Trophoblast cell (in vitro differentiated cells and primary cell): ENCODE measurements at regions not wholly inside any gene's neighbourhood (a gene's known extent, or its start where the extent isn't known, plus 50 kb on each side); places are given as distances from the start of the nearest gene placed in this dataset.
A peak's percentile ranks its signal among the peaks of the same experiment; 100 is the strongest.

Source experiments
- DNase-seq, 2 donors: peaks; one replicate each; pipeline ENCODE4 v3.0.0-alpha.2; 2016
- H2AFZ ChIP-seq: 2 replicates; pipeline ENCODE4 v1.6.1; 2013; ENCODE audit warnings: low read length, moderate library complexity, mild to moderate bottlenecking; ENCODE audit not compliant: insufficient read depth, poor library complexity
- H2AK5ac ChIP-seq: 2 replicates; pipeline ENCODE4 v1.6.1; 2013; ENCODE audit warnings: mild to moderate bottlenecking, low read length
- H2BK120ac ChIP-seq: 2 replicates; pipeline ENCODE4 v1.6.1; 2013; ENCODE audit warnings: low read length, mild to moderate bottlenecking, moderate library complexity; ENCODE audit not compliant: insufficient read depth, poor library complexity
- H2BK12ac ChIP-seq: 2 replicates; pipeline ENCODE4 v1.6.1; 2013; ENCODE audit warnings: mild to moderate bottlenecking, low read length, moderate library complexity
- H2BK5ac ChIP-seq: 2 replicates; pipeline ENCODE4 v1.6.1; 2013; ENCODE audit warnings: low read length, low read depth, moderate library complexity, mild to moderate bottlenecking; ENCODE audit not compliant: poor library complexity
- H3K14ac ChIP-seq: 2 replicates; pipeline ENCODE4 v1.6.1; 2013; ENCODE audit warnings: mild to moderate bottlenecking, low read length
- H3K18ac ChIP-seq: 2 replicates; pipeline ENCODE4 v1.6.1; 2013; ENCODE audit warnings: mild to moderate bottlenecking, low read length
- H3K23ac ChIP-seq: 2 replicates; pipeline ENCODE4 v1.6.1; 2013; ENCODE audit warnings: low read length
- H3K27ac ChIP-seq: 2 replicates; pipeline ENCODE4 v1.5.1; 2013; ENCODE audit warnings: low read depth, mild to moderate bottlenecking, inconsistent platforms, low read length, moderate library complexity
- H3K27me3 ChIP-seq: 2 replicates; pipeline ENCODE4 v1.6.1; 2013; ENCODE audit warnings: inconsistent platforms, mild to moderate bottlenecking, low read length, moderate library complexity; ENCODE audit not compliant: insufficient read depth
- H3K36me3 ChIP-seq, 2 experiments: 1 replicate in 1 of 2; 2 replicates in 1 of 2; pipeline ENCODE4 v1.6.1; 2013; ENCODE audit warnings: low read length in 2 of 2, mild to moderate bottlenecking in 2 of 2, moderate library complexity in 1 of 2; ENCODE audit not compliant: insufficient read depth in 2 of 2, control insufficient read depth in 1 of 2
- H3K4ac ChIP-seq: 2 replicates; pipeline ENCODE4 v1.6.1; 2013; ENCODE audit warnings: low read depth, mild to moderate bottlenecking, low read length, moderate library complexity
- H3K4me1 ChIP-seq, 2 experiments: 1 replicate in 1 of 2; 2 replicates in 1 of 2; pipeline ENCODE4 v1.6.1; 2013; ENCODE audit warnings: low read length in 2 of 2, mild to moderate bottlenecking in 2 of 2, moderate library complexity in 1 of 2; ENCODE audit not compliant: insufficient read depth in 2 of 2, control insufficient read depth in 1 of 2
- H3K4me2 ChIP-seq: 2 replicates; pipeline ENCODE4 v1.6.1; 2013; ENCODE audit warnings: inconsistent platforms, mild to moderate bottlenecking, low read length, moderate library complexity
- H3K4me3 ChIP-seq: 2 replicates; pipeline ENCODE4 v1.5.1; 2013; ENCODE audit warnings: mild to moderate bottlenecking, low read depth, low read length, inconsistent platforms
- H3K79me1 ChIP-seq: one replicate; pipeline ENCODE4 v1.6.1; 2013; ENCODE audit warnings: low read length
- H3K79me2 ChIP-seq: 2 replicates; pipeline ENCODE4 v1.6.1; 2013; ENCODE audit warnings: low read length, mild to moderate bottlenecking; ENCODE audit not compliant: control insufficient read depth, insufficient read depth, poor library complexity
- H3K9ac ChIP-seq: 2 replicates; pipeline ENCODE4 v1.6.1; 2013; ENCODE audit warnings: mild to moderate bottlenecking, low read length
- H3K9me3 ChIP-seq: 2 replicates; pipeline ENCODE4 v1.6.1; 2013; ENCODE audit warnings: low read depth, mild to moderate bottlenecking, control low read depth, inconsistent platforms, low read length; ENCODE audit not compliant: insufficient read depth
- H4K12ac ChIP-seq: 2 replicates; pipeline ENCODE4 v1.6.1; 2013; ENCODE audit warnings: low read depth, mild to moderate bottlenecking, low read length, moderate library complexity
- H4K8ac ChIP-seq: 2 replicates; pipeline ENCODE4 v1.6.1; 2013; ENCODE audit warnings: low read depth, mild to moderate bottlenecking, low read length, moderate library complexity
- H4K91ac ChIP-seq: one replicate; pipeline ENCODE4 v1.6.1; 2013; ENCODE audit warnings: low read depth, mild to moderate bottlenecking, low read length, moderate library complexity
- WGBS: extraction: QIAGEN DNeasy Blood & Tissue Kit; methylation state at CpG from one replicate; pipeline ENCODE4 v1.1.7; 2013; ENCODE audit warnings: missing lambda C conversion rate; ENCODE audit not compliant: insufficient read length, insufficient coverage; ENCODE audit errors: extremely low coverage; 5-methylcytosine and 5-hydroxymethylcytosine counted together

DNA sequence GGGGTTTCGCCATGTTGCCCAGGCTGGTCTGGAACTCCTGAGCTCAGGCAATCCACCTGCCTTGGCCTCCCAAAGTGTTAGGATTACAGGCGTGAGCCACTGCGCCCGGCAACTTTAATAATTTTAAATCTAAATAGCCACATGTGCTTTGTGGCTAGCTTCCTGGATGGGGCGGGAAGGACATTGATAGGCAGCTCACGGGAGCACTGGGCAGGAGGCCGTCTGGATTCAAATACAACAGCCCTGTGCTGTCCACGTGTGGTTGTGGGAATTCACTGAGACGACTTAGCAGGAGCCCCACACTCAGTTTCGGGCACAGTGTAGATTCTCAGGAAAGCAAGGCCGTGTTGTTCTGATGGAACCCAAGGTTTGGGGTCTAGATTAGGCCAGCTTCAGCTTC lies 177.1 kb downstream of the ETS2 start:
- Histone ChIP-seq H3K4me2 (no peak overlapping the region), H3K4me3 (no peak overlapping the region), H2BK120ac (no peak overlapping the region), H3K79me1 (peaks cover 3% of the 10 kb centered on the region), H3K4me1 (peaks cover 11 to 21% of the 10 kb centered on the region in 2 experiments), H3K23ac (no peak overlapping the region), H3K18ac (no peak overlapping the region), H4K8ac (no peak overlapping the region), H4K91ac (peak overlapping the region; percentile 57), H3K79me2 (no peaks in the 10 kb centered on the region), H3K4ac (no peak overlapping the region), H2BK5ac (peak overlapping the region; percentile 15), H3K27me3 (no peaks in the 10 kb centered on the region), H3K36me3 (no peaks in the 10 kb centered on the region), H2BK12ac (peak overlapping the region; percentile 62), H3K9me3 (no peaks in the 10 kb centered on the region), H2AK5ac (peak overlapping the region; percentile 72), H2AFZ (no peak overlapping the region), H3K27ac (no peak overlapping the region), H3K9ac (no peak overlapping the region), H3K14ac (no peak overlapping the region), H4K12ac (no peak overlapping the region)
- WGBS: no CpG with 5 or more reads among the region's 11 CpGs
- no peak for DNase-seq

DNA sequence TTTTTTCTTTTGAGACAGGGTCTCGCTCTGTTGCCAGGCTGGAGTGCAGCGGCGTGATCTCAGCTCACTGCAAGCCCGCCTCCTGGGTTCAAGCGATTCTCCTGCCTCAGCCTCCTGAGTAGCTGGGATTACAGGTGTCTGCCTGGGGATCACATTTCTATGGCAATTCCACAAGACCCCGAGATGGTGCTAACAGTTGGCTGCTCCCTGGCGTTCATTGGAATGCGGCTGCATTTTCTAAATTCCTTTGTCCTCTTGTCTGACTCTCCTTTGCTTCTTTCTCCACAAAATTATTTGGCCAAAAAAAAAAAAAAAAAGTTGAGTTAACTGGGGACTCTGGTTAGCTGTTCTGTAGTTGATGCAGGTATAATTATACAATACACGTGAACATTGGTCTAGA lies 176.4 kb downstream of the ETS2 start:
- Histone ChIP-seq H3K79me1 (peaks cover 3% of the 10 kb centered on the region), H2AK5ac (no peak overlapping the region), H2BK12ac (no peak overlapping the region), H3K4ac (no peak overlapping the region), H3K18ac (no peak overlapping the region), H2BK5ac (no peak overlapping the region), H3K27ac (no peak overlapping the region), H2AFZ (no peak overlapping the region), H3K4me3 (no peak overlapping the region), H4K8ac (no peak overlapping the region), H3K23ac (no peak overlapping the region), H3K4me2 (no peak overlapping the region), H3K36me3 (no peaks in the 10 kb centered on the region), H3K79me2 (no peaks in the 10 kb centered on the region), H3K9ac (no peak overlapping the region), H3K14ac (no peak overlapping the region), H3K9me3 (no peaks in the 10 kb centered on the region), H3K4me1 (peaks cover 11 to 21% of the 10 kb centered on the region in 2 experiments), H4K12ac (no peak overlapping the region), H2BK120ac (no peak overlapping the region), H4K91ac (no peak overlapping the region), H3K27me3 (no peaks in the 10 kb centered on the region)
- no CpG with 5 or more reads among the region's 9 CpGs for WGBS
- DNase-seq: peak in 1 of 2 donors; percentile 40

DNA sequence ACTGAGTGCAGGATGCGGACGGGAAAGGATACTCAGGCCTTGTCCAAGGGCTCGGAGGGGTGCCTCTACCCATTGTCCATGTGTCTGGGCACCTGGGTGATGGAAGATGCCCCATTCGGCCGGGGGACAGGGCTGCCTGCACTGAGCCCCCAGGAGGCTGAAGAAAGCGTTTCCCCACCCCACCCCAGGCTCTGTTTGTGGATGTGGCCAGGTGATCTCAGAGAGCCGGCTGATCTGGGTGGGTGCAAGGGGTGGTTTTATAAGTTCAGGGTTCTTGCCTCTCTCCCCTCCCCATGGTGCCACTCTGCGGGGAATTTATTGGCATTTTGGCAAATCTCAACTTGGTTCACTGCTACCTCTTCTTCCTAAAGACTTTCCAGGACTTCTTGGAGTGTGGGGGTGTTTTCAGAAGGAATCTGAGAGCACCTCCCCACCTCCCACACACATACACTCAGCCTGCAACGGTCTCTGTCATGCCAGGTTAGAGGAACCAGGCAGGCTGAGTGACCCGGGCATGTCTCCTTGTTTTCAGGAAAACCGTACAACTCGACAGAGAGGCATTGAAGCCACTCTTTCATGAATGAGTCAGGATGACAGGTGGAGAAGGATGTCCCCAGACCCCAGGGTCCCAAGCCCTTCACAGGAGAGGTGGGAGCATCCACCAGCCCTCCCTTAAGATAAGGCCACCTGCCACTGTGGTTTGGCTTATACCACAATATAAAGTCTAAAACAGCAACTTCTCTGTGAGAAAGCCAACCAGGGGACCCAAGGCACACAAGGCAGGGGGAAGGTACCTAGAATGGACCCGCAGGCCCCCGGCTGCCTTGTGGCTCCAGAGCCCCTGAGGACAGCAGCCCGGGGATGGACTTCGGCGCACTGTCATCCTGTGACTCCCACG lies 174.9 kb downstream of the ETS2 start:
- Histone ChIP-seq H3K27ac (no peak overlapping the region), H3K14ac (no peak overlapping the region), H3K36me3 (no peaks in the 10 kb centered on the region), H4K91ac (no peak overlapping the region), H2BK120ac (no peak overlapping the region), H3K23ac (no peak overlapping the region), H2AFZ (no peak overlapping the region), H4K12ac (no peak overlapping the region), H3K4me2 (no peak overlapping the region), H3K79me1 (peaks cover 3% of the 10 kb centered on the region), H3K27me3 (no peaks in the 10 kb centered on the region), H3K4me3 (no peak overlapping the region), H3K9ac (no peak overlapping the region), H2BK5ac (no peak overlapping the region), H3K4me1 (peaks cover 11 to 21% of the 10 kb centered on the region in 2 experiments), H2BK12ac (peak overlapping the region; percentile 4), H3K4ac (no peak overlapping the region), H3K18ac (no peak overlapping the region), H4K8ac (no peak overlapping the region), H3K79me2 (no peaks in the 10 kb centered on the region), H2AK5ac (no peak overlapping the region), H3K9me3 (peaks cover 2% of the 10 kb centered on the region)
- WGBS: no CpG with 5 or more reads among the region's 18 CpGs
- DNase-seq: no peak

DNA sequence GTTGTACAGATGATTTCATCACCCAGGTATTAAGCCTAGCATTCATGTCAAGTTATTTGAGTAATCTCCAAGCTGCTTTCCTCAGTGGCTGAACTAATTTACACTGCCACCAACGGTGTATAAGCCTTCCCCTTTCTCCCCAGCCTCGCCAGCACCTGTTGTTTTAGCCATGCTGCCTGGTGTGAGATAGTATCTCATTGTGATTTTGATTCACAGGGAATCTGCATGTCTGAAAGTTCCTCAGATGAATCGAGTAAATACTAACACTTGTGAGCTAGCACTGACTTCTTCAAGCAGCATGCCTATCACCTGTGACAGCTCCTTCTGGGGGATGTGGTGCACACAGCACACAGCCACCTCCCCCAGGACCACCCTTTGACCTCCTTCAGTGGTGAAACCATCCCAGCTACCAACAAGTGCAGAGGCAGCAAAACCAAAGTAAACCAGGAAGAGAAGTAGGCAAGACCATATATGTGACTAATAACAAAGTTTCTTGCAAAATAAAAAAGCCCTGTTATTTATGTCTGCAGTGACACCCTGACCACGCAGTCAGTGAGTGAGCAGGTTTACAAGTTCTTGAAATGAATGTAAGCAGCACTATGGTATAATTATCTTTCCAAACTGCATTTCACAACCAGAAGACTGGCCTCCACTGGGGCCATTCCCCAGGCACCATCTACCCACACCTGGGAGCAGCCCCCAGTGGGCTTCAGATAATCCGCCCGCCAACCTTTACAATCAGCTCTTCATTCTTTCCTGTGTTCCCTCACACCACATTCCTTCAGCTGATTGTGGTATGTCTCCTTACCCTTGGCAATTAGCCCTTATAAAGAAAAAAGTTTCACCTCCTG lies 173.8 kb downstream of the ETS2 start:
- Histone ChIP-seq H2AFZ (no peak overlapping the region), H3K18ac (no peak overlapping the region), H3K14ac (no peak overlapping the region), H3K4me3 (no peak overlapping the region), H3K27me3 (no peaks in the 10 kb centered on the region), H2BK5ac (no peak overlapping the region), H2BK120ac (no peak overlapping the region), H3K4ac (no peak overlapping the region), H3K79me1 (peaks cover 3% of the 10 kb centered on the region), H3K4me1 (peaks cover 11 to 21% of the 10 kb centered on the region in 2 experiments), H4K8ac (no peak overlapping the region), H3K79me2 (no peaks in the 10 kb centered on the region), H3K9me3 (peaks cover 2% of the 10 kb centered on the region), H2AK5ac (no peak overlapping the region), H3K27ac (no peak overlapping the region), H4K12ac (no peak overlapping the region), H3K4me2 (no peak overlapping the region), H3K36me3 (no peaks in the 10 kb centered on the region), H2BK12ac (peak overlapping the region; percentile 15), H3K9ac (no peak overlapping the region), H3K23ac (no peak overlapping the region), H4K91ac (no peak overlapping the region)
- peak in 1 of 2 donors; percentile 36 for DNase-seq
- no CpG with 5 or more reads among the region's 6 CpGs for WGBS
